Endometrial microvascular endothelial cells (primary cell): ENCODE measurements at regions not wholly inside any gene's neighbourhood (a gene's known extent, or its start where the extent isn't known, plus 50 kb on each side); places are given as distances from the start of the nearest gene placed in this dataset.

Source experiments
- in situ Hi-C: cut with HindIII; loops from 2 replicates; pipeline ENCODE4 v1.10.0; 2017; ENCODE audit warnings: low sequenced_read_pairs, low pct_unique_long_range_greater_than_20kb; ENCODE audit errors: inconsistent ontology term

DNA sequence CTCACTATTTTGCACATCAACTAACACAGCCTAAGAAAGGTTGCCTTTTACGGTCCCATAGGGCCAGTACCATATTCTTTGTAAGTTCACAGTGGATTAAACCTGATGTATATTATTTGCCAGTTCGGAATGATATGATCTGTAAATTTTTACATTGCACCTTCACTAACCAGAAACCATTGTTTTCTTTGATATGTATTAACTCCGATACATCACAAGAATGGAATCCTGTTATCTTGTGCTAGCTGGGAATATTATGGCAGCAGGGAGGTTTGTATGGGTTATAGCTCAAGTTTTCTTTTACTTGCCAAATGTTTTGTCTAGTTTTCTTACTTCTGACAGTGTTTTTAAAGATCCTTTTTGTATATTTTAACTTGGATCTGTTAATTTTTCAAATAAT is 51.4 kb upstream of the S1PR1 start:
- in situ Hi-C loops = no loop called here

GRCh38 chr1:101183388-101183699 is 53.5 kb upstream of the S1PR1 start:
- in situ Hi-C loops = no loop called here

DNA sequence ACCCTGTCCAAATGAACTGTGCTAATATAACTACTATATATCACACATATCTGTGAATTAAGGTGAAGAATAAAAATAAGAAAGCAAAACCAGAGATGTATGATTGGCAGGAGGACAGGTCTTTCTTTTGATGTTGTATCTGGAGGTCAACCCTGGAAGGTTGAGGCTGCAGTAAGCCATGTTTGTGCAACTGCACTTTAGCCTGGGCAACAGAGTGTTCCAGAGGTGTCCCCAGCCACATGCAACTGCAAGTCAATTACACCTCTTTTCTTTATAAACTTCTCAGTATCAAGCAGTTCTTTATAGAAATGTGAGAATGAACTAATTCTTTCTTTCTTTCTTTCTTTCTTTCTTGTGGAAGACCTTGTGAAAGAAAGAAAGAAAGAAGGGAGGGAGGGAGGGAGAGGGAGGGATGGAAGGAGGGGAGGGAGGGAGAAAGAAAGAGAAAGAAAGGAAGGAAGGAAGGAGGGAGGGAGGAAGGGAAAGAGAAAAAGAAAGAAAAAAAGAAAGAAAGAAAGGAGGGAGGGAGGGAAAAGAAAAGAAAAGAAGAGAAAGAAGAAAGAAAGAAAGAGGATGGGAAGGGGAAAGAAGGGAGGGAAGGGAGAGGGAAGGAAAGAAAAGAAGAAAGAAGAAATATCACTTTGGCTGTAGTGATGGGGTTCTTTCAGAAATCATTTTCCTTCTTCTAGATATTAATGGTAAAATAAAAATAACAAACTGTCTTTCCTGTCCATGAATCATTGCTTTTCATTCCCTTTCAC is 54.0 kb upstream of the S1PR1 start:
- in situ Hi-C loops = no loop called here

DNA sequence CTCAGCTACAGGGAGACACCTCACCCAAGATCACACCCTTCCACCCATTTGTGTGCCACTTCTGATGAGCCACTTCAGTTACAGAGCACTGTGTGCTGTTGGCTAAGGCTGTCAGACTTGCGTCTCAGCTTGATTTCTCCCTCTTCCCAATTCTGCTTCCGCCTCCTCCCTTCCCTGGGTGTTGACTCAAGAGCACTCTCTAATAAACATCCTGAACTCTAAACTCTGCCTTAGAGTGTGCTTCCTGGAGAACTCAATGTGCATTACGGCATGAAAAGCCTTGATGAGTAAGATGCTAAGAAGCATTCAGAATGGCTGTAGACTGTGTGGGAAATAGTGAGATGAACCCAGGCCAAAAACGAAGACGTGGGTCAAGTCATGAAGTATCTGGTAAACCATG is 54.9 kb upstream of the S1PR1 start:
- in situ Hi-C loops = no loop called here

GRCh38 chr1:101178688-101179491 is 57.9 kb upstream of the S1PR1 start:
- in situ Hi-C loops = no loop called here

GRCh38 chr1:101178341-101178687 is 58.5 kb upstream of the S1PR1 start:
- in situ Hi-C loops = no loop called here

GRCh38 chr1:101175886-101176285 is 60.9 kb upstream of the S1PR1 start:
- in situ Hi-C loops = no loop called here

GRCh38 chr1:101175466-101175865 is 61.4 kb upstream of the S1PR1 start:
- in situ Hi-C loops = no loop called here

- in situ Hi-C loops = loop anchor here (25.0 kb wide), 1 partner anchor 88 kb away; no protein-coding TSS in a partner anchor
Observed at GRCh38 chr1:101174722-101175121, 62.1 kb upstream of the S1PR1 start.

GRCh38 chr1:101174298-101174697 is 62.5 kb upstream of the S1PR1 start:
- in situ Hi-C loops = loop anchor here (25.0 kb wide), 1 partner anchor 88 kb away; no protein-coding TSS in a partner anchor

DNA sequence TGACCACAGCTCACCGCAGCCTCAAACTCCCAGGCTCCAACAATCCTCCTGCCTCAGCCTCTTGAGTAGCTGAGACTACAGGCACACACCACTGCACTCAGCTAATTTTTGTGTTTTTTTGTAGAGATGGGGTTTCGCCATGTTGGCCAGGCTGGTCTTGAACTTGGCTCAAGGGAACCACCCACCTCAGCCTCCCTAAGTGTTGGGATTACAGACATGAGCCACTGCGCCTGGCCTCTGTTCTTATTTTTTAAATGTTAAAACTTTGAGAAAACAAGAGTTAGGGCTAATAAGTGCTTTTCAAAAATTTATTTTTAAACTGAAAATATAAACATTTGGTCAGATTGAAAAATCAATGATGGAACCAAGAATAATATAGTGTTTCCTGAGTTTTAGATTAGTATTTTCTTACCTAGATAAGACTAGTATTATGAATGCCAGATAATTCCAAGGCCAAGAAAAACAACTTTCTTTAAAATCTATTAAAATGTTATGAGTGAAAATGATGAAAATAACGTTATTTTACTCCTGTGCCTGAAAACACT is 66.2 kb upstream of the S1PR1 start:
- in situ Hi-C loops = loop anchor here (25.0 kb wide), 1 partner anchor 92 kb away; no protein-coding TSS in a partner anchor

- in situ Hi-C loops = loop anchor here (25.0 kb wide), 1 partner anchor 94 kb away; no protein-coding TSS in a partner anchor
Observed at GRCh38 chr1:101167891-101168290, 68.9 kb upstream of the S1PR1 start.

- in situ Hi-C loops = loop anchor here (25.0 kb wide), 1 partner anchor 96 kb away; no protein-coding TSS in a partner anchor
Observed at GRCh38 chr1:101166583-101167120, 70.2 kb upstream of the S1PR1 start.

DNA sequence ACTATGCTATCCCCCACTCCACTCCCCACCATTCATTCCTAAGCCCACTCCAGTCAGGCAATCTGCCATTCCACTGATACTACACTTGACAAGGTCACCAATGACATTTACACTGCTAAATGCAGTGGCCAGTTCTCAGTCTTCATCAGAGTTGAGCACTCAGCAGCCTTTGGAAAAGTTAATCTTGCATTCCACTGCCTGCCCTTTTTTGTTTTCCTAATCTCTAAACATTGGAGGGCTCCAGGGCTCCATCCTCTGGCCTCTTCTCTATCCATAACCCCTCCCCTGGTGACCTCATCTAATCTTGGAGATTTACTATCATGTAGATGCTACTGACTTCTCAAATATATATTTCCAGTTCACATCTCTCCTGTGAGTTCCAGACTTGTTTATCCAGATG is 70.9 kb upstream of the S1PR1 start:
- in situ Hi-C loops = loop anchor here (25.0 kb wide), 1 partner anchor 96 kb away; no protein-coding TSS in a partner anchor

DNA sequence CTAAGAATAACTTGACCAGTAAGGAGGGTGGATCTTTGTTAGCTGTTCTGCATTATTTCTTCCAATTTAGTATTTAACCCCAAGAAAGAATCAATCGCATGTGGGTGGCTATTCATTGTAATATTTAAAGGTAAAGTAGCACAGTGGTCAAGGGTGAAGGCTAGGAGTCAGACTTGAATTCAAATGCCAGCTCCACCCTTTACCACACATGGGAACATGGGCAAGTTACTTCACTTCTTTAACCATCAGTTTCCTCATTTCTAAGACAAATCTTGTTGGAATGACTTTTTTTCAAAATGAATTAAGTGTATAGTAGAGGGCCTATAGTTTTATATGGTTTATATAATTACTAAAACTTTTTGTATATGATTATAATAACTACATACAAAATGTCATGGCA is 71.3 kb upstream of the S1PR1 start:
- in situ Hi-C loops = loop anchor here (25.0 kb wide), 1 partner anchor 97 kb away; no protein-coding TSS in a partner anchor

DNA sequence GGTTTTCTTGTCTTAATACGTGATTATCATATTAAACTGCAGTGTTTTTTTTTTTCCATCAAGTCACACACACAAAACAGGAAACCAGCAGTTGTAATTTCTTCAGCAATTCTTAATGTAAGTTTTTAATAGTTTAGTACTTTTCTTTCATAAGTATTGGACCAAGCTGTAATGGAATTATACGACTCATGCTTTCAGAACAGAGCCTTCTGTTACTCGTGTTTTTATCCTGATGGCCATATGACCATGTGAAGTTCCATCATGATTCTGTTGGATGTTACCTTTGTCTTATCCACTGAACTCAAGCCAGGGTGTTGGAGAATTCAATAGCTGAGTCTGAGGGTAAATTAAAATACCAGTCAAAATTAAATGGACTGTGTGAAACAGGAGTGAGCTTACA is 72.0 kb upstream of the S1PR1 start:
- in situ Hi-C loops = loop anchor here (25.0 kb wide), 1 partner anchor 98 kb away; no protein-coding TSS in a partner anchor

DNA sequence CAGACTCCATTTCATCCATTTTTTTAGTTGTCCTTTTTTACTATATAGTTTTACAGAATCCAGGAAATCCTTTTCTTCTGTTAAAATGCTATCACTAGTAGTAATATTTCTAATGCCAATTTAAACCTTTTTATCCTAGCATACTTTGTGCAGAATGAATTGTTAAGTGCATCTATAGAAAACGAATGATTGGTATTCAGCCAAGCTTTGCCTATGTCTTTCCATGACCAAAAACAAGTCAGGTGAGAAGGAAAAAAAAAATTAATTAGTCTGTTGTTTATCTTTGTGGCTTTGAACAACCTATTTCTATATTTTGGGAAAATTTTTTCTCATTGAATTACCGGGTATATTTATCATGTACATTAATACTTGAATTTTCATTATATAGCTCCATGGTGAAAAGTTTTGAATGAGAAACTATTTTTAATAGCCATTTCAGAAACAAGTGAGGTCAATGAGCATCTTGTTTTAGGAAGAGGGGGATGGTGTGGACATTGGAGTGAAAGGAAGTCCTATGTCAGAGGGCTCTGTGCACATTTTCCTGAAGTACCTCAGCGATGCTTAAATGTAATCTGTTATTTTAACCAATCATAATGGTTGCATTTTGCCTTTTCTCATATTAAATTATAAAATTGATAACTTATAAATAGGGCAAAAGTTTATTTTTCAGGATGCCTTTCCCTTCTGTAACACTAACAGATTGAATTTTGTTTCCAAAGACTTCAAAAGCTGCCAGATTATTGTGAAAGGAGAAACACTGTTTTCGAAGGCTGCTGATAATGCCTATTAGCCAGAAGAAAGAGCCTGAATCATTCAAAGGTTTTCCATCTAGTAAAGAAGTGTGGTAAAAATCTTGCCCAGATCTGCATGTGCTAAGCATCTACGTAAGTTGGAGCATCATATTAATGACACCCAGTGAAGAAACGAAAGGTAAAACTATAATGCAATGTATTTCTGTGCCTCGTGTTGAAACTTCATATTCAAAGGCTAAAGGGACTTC is 73.8 kb upstream of the S1PR1 start:
- in situ Hi-C loops = loop anchor here (25.0 kb wide), 1 partner anchor 99 kb away; no protein-coding TSS in a partner anchor

GRCh38 chr1:101162300-101162699 is 74.5 kb upstream of the S1PR1 start:
- in situ Hi-C loops = loop anchor here (25.0 kb wide), 1 partner anchor 100 kb away; no protein-coding TSS in a partner anchor
